ENCODE measurements at regions not wholly inside any gene's neighbourhood (a gene's known extent, or its start where the extent isn't known, plus 50 kb on each side); places are given as distances from the start of the nearest gene placed in this dataset.
A peak's percentile ranks its signal among the peaks of the same experiment; 100 is the strongest.

DNA sequence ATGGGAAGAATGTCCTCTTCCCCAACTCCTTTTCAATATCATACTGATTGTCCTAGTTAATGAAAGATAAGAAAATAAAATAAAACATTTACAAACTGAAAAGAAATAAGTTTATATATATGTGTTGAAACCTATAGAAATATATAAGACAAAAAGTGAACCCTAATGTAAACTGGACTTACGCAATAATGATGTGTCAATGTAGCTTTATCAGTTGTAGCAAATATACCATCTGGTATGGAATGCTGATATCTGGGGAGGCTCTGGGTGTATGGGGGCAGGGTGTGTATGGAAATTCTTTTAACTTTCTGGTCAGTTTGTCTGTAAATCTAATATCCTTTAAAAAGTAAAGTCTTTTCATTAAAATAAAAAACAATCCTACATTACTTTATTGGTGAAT, 603.9 kb downstream of the DMRTA1 start:
- DNase-seq (ENCODE audit: missing footprints) (no peak), ATAC-seq (no peak)
- intact Hi-C loops (cut with DNase I) = no loop called here

DNA sequence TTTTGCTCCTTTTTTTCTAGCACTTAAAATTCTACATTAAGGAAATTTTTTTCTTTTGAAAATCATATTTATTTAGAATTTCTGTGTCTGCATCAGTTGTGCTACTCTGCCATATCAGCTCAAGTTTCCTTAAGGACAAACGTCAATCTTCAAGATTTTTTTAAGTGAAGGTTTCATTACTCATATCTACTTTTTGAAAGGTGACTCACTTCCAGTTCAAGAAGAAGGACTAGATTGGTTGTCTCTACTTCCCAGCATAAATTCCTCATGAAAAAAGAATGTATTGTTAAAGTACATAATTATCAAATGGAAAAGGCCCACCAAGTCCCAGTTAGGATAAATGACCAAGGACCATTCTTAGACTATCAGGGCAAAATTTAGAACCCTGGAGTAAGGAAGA, 626.5 kb downstream of the DMRTA1 start:
- DNase-seq (ENCODE audit: missing footprints) = no peak
- no peak for ATAC-seq
- intact Hi-C loops (cut with DNase I) = no loop called here

DNA sequence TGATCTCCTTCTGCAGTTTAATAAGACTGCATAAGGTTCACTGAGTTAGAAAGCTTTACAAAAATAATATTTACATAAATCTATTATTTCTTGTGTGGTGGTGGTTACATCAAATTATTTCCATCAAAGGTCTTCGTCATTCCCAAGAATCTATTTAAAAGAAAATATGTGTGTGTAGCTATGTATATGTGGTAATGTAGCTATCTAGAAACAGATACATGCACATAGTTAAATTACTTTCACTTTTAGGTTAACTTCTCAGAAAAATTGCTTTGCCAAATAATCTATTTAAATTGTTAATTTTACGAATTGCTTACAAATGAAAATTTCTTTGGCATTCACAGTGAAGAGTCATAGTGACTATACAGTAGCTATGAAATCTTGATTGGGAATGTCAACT, 633.2 kb downstream of the DMRTA1 start:
- DNase-seq (ENCODE audit: missing footprints) (no peak), ATAC-seq (no peak)
- intact Hi-C loops (cut with DNase I) = no loop called here

DNA sequence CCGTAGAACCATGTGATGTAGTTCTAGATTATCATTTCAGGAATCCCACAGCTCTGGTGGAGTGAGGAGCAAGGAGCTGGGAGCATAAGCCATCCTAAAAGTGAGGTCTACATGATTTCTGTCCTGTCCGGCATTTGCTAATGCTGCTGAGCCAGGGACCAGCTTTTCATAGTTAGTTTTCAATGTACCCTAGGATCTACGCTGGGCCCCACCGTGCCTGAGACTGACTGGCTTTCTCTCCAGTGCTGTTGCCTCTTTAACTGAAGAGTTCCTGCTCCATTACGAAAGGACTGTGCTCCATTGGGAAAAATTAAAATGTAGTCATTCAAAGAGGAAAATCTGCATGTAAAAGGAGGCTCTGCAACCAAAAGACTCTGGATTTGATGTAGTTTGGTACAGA, 634.8 kb downstream of the DMRTA1 start:
- no peak for ATAC-seq
- DNase-seq (ENCODE audit: missing footprints) = no peak
- intact Hi-C loops (cut with DNase I) = no loop called here

DNA sequence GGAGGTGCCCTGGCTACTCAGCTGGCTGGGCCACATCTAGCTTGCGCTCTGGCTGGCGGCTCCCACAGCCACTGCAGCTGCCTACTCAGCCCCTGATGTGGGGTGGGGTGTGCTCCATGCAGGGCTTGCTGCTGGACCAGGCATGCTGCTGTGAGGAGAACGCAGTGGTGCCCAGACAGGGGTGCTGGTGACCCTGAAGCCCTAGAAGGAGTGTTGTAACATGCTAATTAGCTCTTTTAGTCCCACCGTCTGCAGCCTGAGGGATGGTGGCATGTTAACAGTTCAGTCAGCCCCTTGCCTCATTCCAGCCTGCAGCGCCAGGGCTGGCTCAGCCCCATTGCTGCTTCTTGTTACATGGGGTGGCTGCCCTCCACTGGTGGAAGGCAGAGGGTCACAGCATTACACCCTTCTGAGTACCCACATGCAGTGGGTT, 642.3 kb downstream of the DMRTA1 start:
- DNase-seq (ENCODE audit: missing footprints) (no peak), ATAC-seq (no peak)
- intact Hi-C loops (cut with DNase I) = no loop called here

DNA sequence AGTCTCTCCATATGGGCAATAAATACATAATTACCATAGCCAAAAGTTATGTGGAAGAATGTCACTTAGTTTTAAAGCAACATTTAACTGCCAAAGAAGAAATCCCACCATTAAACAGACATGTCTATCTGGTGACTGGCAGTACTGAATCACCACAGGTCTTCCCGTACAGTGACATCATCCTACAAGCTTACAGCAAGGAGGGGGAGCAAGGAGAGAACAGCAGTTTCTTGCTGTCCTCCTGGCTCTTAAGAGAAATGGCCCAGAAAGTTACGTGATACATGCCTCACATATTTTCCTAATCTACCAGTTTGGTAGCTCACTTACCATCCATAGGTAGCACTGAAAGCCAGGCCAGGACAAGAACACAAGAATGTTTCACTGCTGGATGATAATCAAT, 671.0 kb downstream of the DMRTA1 start:
- intact Hi-C loops (cut with DNase I) = no loop called here

GRCh38 chr9:23120630-23121029, 674.0 kb downstream of the DMRTA1 start:
- intact Hi-C loops (cut with DNase I) = no loop called here
- ATAC-seq (no peak), DNase-seq (ENCODE audit: missing footprints) (no peak)

More for the DNA sequence above, 671.0 kb downstream of the DMRTA1 start:
- ATAC-seq (no peak), DNase-seq (ENCODE audit: missing footprints) (no peak)

- no peak for ATAC-seq
- intact Hi-C loops (cut with DNase I) = no loop called here
- no peak for DNase-seq (ENCODE audit: missing footprints)
Measured at GRCh38 chr9:23123048-23123632, 676.5 kb downstream of the DMRTA1 start.

GRCh38 chr9:23145467-23145866, 680.6 kb downstream of the ELAVL2 start:
- DNase-seq (ENCODE audit: missing footprints) = no peak
- intact Hi-C loops (cut with DNase I) = no loop called here

DNA sequence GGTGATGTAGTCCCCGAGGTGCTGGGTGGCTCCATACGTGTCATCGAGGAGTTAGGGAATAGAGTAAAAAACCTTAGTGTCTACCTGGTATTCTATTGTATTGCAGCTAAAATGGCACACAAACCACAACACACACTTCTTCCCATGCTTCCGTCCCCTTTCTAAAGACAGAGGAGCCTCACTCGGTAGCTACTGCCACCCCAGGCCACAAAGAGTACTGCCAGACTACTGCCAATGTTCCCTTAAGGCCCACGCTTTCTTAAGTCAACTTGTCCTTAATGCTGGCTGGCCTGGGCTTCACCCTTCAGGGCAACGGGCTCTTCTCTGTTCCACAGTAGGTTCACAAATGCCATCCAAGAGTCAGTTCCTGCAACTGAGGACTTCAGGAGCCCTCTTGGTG, 673.0 kb downstream of the ELAVL2 start:
- ATAC-seq (no peak), DNase-seq (ENCODE audit: missing footprints) (no peak)
- intact Hi-C loops (cut with DNase I) = no loop called here

More at GRCh38 chr9:23145467-23145866, 680.6 kb downstream of the ELAVL2 start:
- no peak for ATAC-seq

DNA sequence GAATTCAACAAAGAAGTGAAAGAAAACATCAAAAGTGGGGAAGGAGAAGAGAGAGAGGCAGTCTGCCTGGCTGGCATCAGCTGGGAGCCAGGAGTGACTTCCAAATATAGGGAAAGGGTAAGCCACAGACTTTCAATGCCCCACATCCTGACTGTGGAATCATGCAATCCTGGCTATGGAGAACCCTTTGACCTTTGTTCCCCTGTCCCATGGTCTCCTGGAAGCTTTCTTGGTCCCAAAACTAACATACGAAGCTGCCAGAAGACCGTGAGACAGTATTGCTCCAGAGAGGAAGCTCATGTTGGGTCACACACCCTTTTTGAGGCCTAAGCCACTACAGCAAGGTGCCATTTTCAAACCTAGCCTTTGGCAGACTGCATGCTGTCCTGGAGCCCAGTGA, 665.5 kb downstream of the ELAVL2 start:
- no peak for ATAC-seq
- intact Hi-C loops (cut with DNase I) = no loop called here
- DNase-seq (ENCODE audit: missing footprints) = no peak

DNA sequence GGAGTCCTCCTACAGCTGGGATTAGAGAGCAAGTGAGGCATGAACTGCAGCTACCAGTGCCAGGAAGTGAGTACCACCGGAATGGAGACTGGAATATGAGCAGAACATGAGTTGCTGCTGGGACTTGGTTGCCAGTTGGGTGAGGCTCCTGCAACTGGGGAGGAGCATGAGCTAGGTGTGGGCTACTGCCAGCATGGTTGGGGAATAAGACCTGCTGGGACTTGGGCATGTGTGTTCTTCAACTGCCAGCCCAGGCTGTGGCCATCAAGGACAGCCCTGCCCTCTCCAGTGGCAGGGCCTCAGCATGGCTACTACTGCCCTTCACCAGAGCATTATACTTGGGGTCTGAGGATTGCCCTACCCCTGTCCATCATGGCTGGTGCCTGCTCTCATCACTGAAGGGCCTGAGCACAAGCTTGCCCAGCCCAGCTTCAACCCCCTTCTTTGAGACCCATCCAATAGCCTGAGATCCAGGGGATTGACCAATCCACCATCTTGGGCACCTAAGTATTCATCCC, 665.0 kb downstream of the ELAVL2 start:
- ATAC-seq (no peak), DNase-seq (ENCODE audit: missing footprints) (peak; percentile 27)
- intact Hi-C loops (cut with DNase I) = no loop called here

DNA sequence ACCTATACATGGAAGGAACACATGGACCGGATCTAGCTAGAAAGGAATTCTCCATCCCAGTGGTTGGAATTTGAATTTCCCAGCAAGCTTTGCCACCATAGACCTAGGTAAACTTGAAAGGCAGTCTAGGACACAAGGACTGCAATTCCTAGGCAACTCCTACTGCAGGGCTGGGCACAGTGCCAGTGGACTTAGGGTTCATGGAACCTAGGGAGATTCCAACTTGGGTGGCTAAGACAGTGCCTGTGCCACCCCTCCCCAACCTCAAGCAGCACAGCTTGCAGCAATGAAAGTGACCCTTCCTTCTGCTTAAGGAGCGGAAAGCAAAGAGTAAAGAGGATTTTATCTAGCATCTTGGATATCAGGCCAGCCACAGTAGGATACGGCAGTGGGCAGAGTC, 663.3 kb downstream of the ELAVL2 start:
- no peak for ATAC-seq
- no peak for DNase-seq (ENCODE audit: missing footprints)
- intact Hi-C loops (cut with DNase I) = no loop called here

DNA sequence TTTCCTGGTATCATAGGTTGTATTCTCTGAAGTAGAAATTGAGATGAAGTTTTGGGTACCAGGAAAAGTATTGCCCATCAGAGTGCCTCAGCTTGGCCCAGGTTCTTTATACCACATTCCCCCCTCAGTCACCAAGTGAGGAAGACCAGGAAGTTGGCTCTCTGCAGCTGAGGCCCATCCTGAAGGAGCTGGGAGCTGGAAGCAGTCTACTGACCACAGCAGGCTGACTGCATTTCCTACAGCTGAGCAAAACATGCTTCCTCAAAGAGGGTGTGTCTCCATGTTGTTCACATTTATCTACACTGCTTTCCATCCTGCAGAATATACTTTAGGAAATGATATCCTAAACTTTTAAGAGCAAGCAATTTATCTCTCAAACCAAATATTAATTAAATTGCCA, 654.6 kb downstream of the ELAVL2 start:
- intact Hi-C loops (cut with DNase I) = no loop called here
- DNase-seq (ENCODE audit: missing footprints) (no peak), ATAC-seq (no peak)

DNA sequence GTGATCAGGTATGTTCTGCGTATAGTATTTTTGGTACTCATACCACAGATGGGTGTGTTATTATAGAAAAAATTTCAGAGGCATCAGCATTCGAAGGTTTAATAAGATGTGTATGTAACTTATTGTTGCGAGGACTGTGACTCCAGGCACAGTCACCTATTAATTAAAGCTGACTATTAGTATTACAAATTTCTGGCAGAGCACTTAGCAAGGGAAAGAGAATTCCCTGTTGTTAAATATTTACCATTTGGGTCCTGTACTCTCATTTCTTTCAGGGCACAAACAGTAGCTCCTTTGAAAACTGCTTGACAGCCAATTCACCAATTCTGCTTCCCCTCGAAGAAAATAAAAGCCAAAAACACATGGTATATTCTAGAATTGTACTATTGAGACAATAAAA, 653.8 kb downstream of the ELAVL2 start:
- no peak for DNase-seq (ENCODE audit: missing footprints)
- no peak for ATAC-seq
- intact Hi-C loops (cut with DNase I) = no loop called here

DNA sequence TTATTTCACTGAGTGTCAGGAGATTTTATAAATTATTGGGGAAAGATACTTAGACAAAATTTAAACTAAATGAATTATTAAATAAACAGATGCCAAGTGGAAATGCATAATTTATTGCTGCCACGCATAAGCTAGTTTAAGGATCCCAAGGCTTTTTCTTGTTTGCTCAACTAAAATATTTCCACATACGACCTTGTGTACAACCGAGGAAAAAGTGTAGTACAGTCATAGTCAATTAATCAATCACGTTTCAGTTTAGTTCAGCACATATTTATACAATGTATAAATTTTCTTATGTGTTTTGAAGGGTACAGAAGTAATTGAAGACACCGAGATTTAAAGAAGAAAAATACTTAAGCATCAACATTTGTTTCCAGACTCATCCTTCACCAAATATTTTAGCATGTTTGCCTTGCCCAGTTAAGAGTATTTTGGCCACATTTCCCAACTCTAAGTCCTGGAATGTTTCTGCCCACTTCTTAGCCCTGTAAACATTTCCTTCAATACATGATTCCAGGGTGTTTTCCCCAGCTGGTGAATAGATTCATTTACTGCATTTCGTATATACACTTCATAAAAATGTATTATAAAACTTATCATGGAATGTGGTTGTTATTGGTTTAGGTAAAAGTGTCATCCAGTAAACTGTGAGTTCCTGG, 652.9 kb downstream of the ELAVL2 start:
- DNase-seq (ENCODE audit: missing footprints) (no peak), ATAC-seq (no peak)
- intact Hi-C loops (cut with DNase I) = no loop called here

DNA sequence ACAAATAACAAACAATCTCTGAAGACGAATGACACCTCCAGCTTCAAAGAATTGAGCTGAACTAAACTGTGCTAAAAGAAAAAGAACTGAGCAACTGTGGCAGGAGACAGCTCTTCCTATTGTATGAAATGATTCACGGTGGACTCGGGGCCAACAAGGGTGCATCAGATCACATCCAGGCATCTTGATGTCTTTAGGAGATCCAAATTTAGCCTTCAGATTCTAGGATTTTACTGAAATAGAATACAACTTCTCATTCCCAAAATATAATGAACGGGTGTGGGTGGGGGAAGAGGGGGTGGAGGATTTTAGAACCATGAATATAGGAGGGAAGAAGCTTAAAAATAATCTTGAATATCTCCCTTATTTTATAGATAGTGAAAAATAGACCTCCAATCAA, 631.8 kb downstream of the ELAVL2 start:
- intact Hi-C loops (cut with DNase I) = no loop called here
- ATAC-seq (no peak), DNase-seq (ENCODE audit: missing footprints) (no peak)

GRCh38 chr9:23215688-23216087, 610.4 kb downstream of the ELAVL2 start:
- no peak for ATAC-seq
- DNase-seq (ENCODE audit: missing footprints) = no peak
- intact Hi-C loops (cut with DNase I) = no loop called here

DNA sequence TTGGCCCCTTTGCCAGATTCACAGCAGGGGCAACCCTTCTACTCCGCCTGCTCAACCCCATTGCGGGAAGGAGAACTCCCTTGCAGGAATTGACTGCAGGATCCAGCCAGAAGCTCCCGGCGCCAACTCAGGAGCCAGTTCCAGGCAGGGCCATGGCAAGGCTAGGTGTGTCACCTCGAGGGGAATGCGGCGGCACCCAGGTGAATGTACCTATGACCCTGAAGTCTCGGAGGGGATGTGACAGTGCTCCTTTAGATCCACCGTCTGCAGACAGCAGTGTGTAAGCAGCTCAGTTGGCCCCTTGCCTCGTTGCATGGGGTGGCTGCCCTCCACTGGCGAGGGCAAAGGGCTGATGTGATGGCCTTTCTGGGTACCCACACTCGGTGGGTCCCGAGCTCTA, 606.6 kb downstream of the ELAVL2 start:
- ATAC-seq = no peak
- no peak for DNase-seq (ENCODE audit: missing footprints)
- intact Hi-C loops (cut with DNase I) = no loop called here

DNA sequence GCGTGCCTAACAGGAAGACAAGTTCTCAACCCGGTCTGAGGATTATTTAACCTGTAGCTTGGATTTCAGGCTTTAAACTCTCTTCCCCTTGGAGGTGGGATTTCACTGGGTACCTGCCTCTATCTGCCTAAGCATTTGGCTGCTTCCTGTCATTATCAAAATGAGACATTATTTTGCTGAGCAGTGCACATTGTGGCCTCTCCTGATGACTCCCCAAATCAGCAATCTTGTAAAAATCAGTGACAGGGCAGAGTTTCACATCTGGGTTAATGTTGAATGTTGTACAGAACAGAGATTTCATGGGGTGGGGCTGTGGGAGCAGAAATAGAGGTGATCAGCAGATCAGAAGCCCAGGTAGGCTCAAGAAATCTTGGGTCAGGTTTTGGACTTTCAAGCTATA, 605.9 kb downstream of the ELAVL2 start:
- intact Hi-C loops (cut with DNase I) = no loop called here
- DNase-seq (ENCODE audit: missing footprints) (no peak), ATAC-seq (no peak)

GRCh38 chr9:23220957-23221356, 605.1 kb downstream of the ELAVL2 start:
- ATAC-seq (no peak), DNase-seq (ENCODE audit: missing footprints) (no peak)
- intact Hi-C loops (cut with DNase I) = no loop called here

All from Right ventricle myocardium inferior (tissue), 1 donor.